ENCODE measurements at regions not wholly inside any gene's neighbourhood (a gene's known extent, or its start where the extent isn't known, plus 50 kb on each side); places are given as distances from the start of the nearest gene placed in this dataset.

DNA sequence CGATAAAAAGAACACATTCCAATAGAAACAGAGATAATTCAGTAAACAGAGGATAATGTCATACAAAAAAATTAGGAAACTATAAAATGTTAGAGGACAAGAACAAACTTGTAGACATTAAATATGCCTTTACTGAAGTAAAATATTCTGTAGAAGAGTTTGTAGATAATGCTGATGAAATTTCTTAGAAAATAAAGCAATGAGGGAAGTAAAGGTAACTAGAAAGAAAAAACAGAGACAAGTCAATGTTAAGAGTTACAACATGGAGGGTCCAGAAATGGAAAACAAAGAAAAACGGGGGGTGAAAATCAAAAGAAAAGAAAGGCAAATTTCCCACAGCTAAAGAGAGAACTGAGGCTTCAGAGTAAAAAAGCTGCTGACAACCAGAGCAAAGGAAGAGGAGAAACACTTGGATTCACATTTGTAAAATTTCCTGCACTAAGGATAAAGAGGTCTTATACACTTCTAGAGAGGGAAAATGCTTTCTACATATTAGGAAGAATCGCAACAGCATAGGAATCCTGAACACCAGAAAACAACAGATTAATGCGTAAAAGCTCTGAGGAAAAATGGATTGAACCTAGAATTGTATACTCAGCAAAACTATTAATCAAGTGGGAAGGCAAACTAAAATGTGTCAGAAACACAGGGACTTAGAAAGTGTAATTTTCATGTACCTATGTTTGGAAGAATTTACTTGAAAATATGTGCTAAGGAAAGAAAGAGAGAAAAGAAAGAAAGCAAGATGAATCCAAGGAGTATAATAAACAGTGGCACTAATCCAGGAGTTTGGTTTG lies 55.0 kb upstream of the AGR3 start:
- Mint-ChIP-seq H3K27me3 (ENCODE audit: insufficient read depth, unreplicated experiment) (no peaks in the 10 kb centered on the region), H3K27ac (ENCODE audit: low read depth, unreplicated experiment) (no peak overlapping the region), H3K4me3 (ENCODE audit: unreplicated experiment) (no peak overlapping the region), H3K36me3 (ENCODE audit: insufficient read depth, unreplicated experiment) (no peaks in the 10 kb centered on the region), H3K9me3 (ENCODE audit: unreplicated experiment) (no peaks in the 10 kb centered on the region), H3K4me1 (ENCODE audit: insufficient read depth, unreplicated experiment) (peaks cover 5% of the 10 kb centered on the region)
- TF ChIP-seq, protein P1, sequence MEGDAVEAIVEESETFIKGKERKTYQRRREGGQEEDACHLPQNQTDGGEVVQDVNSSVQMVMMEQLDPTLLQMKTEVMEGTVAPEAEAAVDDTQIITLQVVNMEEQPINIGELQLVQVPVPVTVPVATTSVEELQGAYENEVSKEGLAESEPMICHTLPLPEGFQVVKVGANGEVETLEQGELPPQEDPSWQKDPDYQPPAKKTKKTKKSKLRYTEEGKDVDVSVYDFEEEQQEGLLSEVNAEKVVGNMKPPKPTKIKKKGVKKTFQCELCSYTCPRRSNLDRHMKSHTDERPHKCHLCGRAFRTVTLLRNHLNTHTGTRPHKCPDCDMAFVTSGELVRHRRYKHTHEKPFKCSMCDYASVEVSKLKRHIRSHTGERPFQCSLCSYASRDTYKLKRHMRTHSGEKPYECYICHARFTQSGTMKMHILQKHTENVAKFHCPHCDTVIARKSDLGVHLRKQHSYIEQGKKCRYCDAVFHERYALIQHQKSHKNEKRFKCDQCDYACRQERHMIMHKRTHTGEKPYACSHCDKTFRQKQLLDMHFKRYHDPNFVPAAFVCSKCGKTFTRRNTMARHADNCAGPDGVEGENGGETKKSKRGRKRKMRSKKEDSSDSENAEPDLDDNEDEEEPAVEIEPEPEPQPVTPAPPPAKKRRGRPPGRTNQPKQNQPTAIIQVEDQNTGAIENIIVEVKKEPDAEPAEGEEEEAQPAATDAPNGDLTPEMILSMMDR (IDR thresholded peaks at IDR 0.05; ENCODE audit: unreplicated experiment): no peak
- CTCF ChIA-PET: interaction anchor here (0.7 kb wide), 1 partner anchor 242 kb away, joined by 3 read pairs; no protein-coding TSS in a partner anchor
- DNase-seq (ENCODE audit: unreplicated experiment): no peak
- intact Hi-C loops (cut with micrococcal nuclease): no loop called here
- POLR2A ChIA-PET: interaction anchor here (0.6 kb wide), 1 partner anchor 67 kb away, joined by 3 read pairs; no protein-coding TSS in a partner anchor
- BruUV-seq (replicated peaks): no TSS peak

DNA sequence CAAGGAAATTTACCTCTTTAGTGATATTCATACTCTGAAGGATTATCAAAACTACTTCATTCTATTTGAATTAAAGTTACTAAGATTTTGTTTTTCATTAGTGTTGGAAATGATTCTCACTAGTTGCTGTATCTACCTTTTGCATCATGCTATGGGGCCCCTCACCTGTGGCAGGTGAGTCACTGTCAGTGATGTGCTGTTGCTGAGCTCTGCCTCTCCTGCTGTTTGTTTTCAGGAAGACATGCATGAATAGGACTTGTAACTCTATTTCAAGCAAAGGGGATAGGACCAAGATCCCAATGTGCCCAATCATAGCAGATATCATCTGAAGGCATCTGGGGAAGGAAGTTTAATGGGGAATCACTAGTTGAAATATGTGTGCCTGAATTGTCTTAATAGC lies 57.4 kb upstream of the AGR3 start:
- TF ChIP-seq, protein P1 (IDR thresholded peaks at IDR 0.05; ENCODE audit: unreplicated experiment): no peak
- H3K27ac Mint-ChIP-seq (ENCODE audit: low read depth, unreplicated experiment): no peak overlapping the region
- BruUV-seq (replicated peaks): no TSS peak
- CTCF ChIA-PET: interaction anchor here (0.6 kb wide), 1 partner anchor 36 kb away, joined by 3 read pairs; no protein-coding TSS in a partner anchor
- peaks cover 5% of the 10 kb centered on the region for H3K4me1 Mint-ChIP-seq (ENCODE audit: insufficient read depth, unreplicated experiment)
- H3K36me3 Mint-ChIP-seq (ENCODE audit: insufficient read depth, unreplicated experiment): no peaks in the 10 kb centered on the region
- DNase-seq (ENCODE audit: unreplicated experiment): no peak
- no peaks in the 10 kb centered on the region for H3K9me3 Mint-ChIP-seq (ENCODE audit: unreplicated experiment)
- intact Hi-C loops (cut with micrococcal nuclease): no loop called here
- H3K4me3 Mint-ChIP-seq (ENCODE audit: unreplicated experiment): no peak overlapping the region
- H3K27me3 Mint-ChIP-seq (ENCODE audit: insufficient read depth, unreplicated experiment): no peaks in the 10 kb centered on the region
- POLR2A ChIA-PET: interaction anchor here (0.7 to 1.3 kb wide), 4 partner anchors 9 to 46 kb away, joined by 3 to 5 read pairs (median 4); no protein-coding TSS in a partner anchor

DNA sequence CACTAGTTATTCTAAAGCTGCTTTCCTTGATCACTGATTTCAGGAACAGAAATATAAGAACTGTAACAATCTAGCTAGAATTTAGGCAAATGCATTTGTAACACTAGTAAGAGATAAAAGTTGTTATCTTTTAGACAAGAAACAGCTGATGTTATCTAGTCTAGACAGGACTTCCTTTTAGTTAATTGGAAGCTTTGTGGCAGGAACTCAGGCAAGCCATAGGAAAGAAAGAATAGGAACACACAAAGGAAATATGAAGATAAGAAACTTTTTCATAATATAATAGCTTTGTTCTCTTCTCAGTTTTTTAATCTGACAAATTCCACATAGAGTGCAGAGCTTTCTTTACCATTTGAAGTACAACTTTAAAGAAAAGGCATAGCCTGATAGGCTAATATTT lies 59.0 kb upstream of the AGR3 start:
- POLR2A ChIA-PET: interaction anchor here (1.0 kb wide), 1 partner anchor 337 kb away, joined by 3 read pairs; no protein-coding TSS in a partner anchor
- H3K9me3 Mint-ChIP-seq (ENCODE audit: unreplicated experiment): no peaks in the 10 kb centered on the region
- H3K4me1 Mint-ChIP-seq (ENCODE audit: insufficient read depth, unreplicated experiment): no peaks in the 10 kb centered on the region

DNA sequence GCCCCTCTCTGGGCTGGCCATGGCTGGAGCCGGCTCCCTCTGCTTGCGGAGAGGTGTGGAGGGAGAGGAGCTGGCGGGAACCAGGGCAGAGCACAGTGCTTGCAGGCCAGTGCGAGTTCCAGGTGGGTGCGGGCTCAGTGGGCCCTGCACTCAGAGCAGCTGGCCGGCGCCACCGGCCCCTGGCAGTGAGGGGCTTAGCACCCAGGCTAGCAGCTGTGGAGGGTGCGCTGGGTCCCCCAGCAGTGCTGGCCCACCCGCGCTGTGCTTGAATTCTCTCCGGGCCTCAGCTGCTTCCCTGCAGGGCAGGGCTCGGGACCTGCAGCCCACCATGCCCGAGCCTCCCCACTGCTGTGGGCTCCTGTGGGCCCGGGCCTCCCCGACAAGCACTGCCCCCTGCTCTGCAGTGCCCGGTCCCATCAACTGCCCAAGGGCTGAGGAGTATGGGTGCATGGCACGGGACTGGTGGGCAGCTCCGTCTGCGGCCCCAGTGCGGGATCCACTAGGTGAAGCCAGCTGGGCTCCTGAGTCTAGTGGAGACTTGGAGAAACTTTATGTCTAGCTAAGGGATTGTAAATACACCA lies 61.2 kb upstream of the AGR3 start:
- Mint-ChIP-seq H3K9me3 (ENCODE audit: unreplicated experiment) (peaks cover 9% of the 10 kb centered on the region), H3K27ac (ENCODE audit: low read depth, unreplicated experiment) (no peak overlapping the region), H3K4me1 (ENCODE audit: insufficient read depth, unreplicated experiment) (no peaks in the 10 kb centered on the region), H3K4me3 (ENCODE audit: unreplicated experiment) (no peak overlapping the region), H3K36me3 (ENCODE audit: insufficient read depth, unreplicated experiment) (no peaks in the 10 kb centered on the region), H3K27me3 (ENCODE audit: insufficient read depth, unreplicated experiment) (no peaks in the 10 kb centered on the region)
- TF ChIP-seq, protein P1 (IDR thresholded peaks at IDR 0.05; ENCODE audit: unreplicated experiment): no peak
- BruUV-seq (replicated peaks): no TSS peak
- intact Hi-C loops (cut with micrococcal nuclease): no loop called here
- CTCF ChIA-PET: interaction anchor here (0.7 kb wide), 1 partner anchor 741 kb away, joined by 3 read pairs; no protein-coding TSS in a partner anchor
- no peak for DNase-seq (ENCODE audit: unreplicated experiment)
- POLR2A ChIA-PET: no interaction called here

More for the DNA sequence above, 59.0 kb upstream of the AGR3 start:
- Mint-ChIP-seq H3K27me3 (ENCODE audit: insufficient read depth, unreplicated experiment) (no peaks in the 10 kb centered on the region), H3K36me3 (ENCODE audit: insufficient read depth, unreplicated experiment) (no peaks in the 10 kb centered on the region), H3K4me3 (ENCODE audit: unreplicated experiment) (no peak overlapping the region), H3K27ac (ENCODE audit: low read depth, unreplicated experiment) (no peak overlapping the region)
- TF ChIP-seq, protein P1 (IDR thresholded peaks at IDR 0.05; ENCODE audit: unreplicated experiment): no peak
- no TSS peak for BruUV-seq (replicated peaks)
- no peak for DNase-seq (ENCODE audit: unreplicated experiment)
- CTCF ChIA-PET: no interaction called here
- intact Hi-C loops (cut with micrococcal nuclease): no loop called here
